Lower leg skin (tissue), 3 donors: ENCODE measurements at regions not wholly inside any gene's neighbourhood (a gene's known extent, or its start where the extent isn't known, plus 50 kb on each side); places are given as distances from the start of the nearest gene placed in this dataset.

Source experiments
- POLR2A ChIP-seq, 2 donors: fragments of 450-650 bp; IDR thresholded peaks; one replicate each; pipeline ENCODE4 v1.6.1; 2016 to 2017; ENCODE audit warnings: antibody characterized with exemption in 2 of 2, mild to moderate bottlenecking in 1 of 2, moderate library complexity in 1 of 2
- TF ChIP-seq, protein P1 (sequence below), 3 donors: fragments of 450-650 bp; IDR thresholded peaks; one replicate each; pipeline ENCODE4 v1.5.1; 2016; ENCODE audit warnings: antibody characterized with exemption in 3 of 3, mild to moderate bottlenecking in 3 of 3, moderate library complexity in 2 of 3

GRCh38 chr3:88784925-88785324, 322.5 kb upstream of the EPHA3 start:
- TF ChIP-seq, protein P1, sequence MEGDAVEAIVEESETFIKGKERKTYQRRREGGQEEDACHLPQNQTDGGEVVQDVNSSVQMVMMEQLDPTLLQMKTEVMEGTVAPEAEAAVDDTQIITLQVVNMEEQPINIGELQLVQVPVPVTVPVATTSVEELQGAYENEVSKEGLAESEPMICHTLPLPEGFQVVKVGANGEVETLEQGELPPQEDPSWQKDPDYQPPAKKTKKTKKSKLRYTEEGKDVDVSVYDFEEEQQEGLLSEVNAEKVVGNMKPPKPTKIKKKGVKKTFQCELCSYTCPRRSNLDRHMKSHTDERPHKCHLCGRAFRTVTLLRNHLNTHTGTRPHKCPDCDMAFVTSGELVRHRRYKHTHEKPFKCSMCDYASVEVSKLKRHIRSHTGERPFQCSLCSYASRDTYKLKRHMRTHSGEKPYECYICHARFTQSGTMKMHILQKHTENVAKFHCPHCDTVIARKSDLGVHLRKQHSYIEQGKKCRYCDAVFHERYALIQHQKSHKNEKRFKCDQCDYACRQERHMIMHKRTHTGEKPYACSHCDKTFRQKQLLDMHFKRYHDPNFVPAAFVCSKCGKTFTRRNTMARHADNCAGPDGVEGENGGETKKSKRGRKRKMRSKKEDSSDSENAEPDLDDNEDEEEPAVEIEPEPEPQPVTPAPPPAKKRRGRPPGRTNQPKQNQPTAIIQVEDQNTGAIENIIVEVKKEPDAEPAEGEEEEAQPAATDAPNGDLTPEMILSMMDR (IDR thresholded peaks at IDR 0.05): no peak
- TF ChIP-seq POLR2A (IDR thresholded peaks at IDR 0.05): no peak
